Liver (tissue), 8 donors: ENCODE measurements at regions not wholly inside any gene's neighbourhood (a gene's known extent, or its start where the extent isn't known, plus 50 kb on each side); places are given as distances from the start of the nearest gene placed in this dataset.

Source experiments
- DNase-seq: peaks from one replicate; pipeline ENCODE4 v3.0.0-alpha.2; 2017; ENCODE audit warnings: low spot score
- H3K27ac ChIP-seq, 2 donors: one replicate each; pipeline ENCODE4 v1.7.0; 2013; ENCODE audit warnings: inconsistent platforms in 2 of 2, low read length in 2 of 2, control low read depth in 1 of 2, low read depth in 1 of 2, mild to moderate bottlenecking in 1 of 2
- H3K27me3 ChIP-seq, 4 donors: one replicate each; pipeline versions ENCODE4 v1.6.1 to v1.7.0; 2013; ENCODE audit warnings: low read length in 3 of 4, inconsistent platforms in 1 of 4, mild to moderate bottlenecking in 1 of 4, moderate library complexity in 1 of 4; ENCODE audit not compliant: control insufficient read depth in 4 of 4, insufficient read depth in 4 of 4
- H3K36me3 ChIP-seq, 4 donors: one replicate each; pipeline versions ENCODE4 v1.6.1 to v1.7.0; 2013; ENCODE audit warnings: low read length in 3 of 4, mild to moderate bottlenecking in 3 of 4, low read depth in 1 of 4, moderate library complexity in 1 of 4; ENCODE audit not compliant: control insufficient read depth in 4 of 4, insufficient read depth in 3 of 4
- H3K4me1 ChIP-seq, 4 donors: one replicate each; pipeline versions ENCODE4 v1.6.1 to v1.7.0; 2013; ENCODE audit warnings: low read length in 3 of 4, mild to moderate bottlenecking in 3 of 4, moderate library complexity in 1 of 4; ENCODE audit not compliant: control insufficient read depth in 4 of 4, insufficient read depth in 4 of 4
- H3K4me3 ChIP-seq, 3 donors: one replicate each; pipeline versions ENCODE4 v1.6.1 to v1.7.0; 2013; ENCODE audit warnings: low read length in 3 of 3, control low read depth in 1 of 3, low read depth in 1 of 3, mild to moderate bottlenecking in 1 of 3
- H3K9ac ChIP-seq, 2 donors: one replicate each; pipeline ENCODE4 v1.7.0; 2013; ENCODE audit warnings: low read length in 2 of 2, mild to moderate bottlenecking in 2 of 2, moderate library complexity in 2 of 2, control low read depth in 1 of 2, low read depth in 1 of 2
- H3K9me3 ChIP-seq, 4 donors: one replicate each; pipeline versions ENCODE4 v1.6.1 to v1.7.0; 2013; ENCODE audit warnings: low read length in 3 of 4; ENCODE audit not compliant: control insufficient read depth in 4 of 4
- ATF3 ChIP-seq: IDR thresholded peaks from 2 replicates; pipeline ENCODE4 v1.6.1; 2016; ENCODE audit warnings: antibody characterized with exemption
- CTCF ChIP-seq: fragments of 150-350 bp; IDR thresholded peaks from 2 replicates; pipeline ENCODE4 v1.5.1; 2017; ENCODE audit warnings: improper control_type of control experiment, low read depth, low read length; ENCODE audit not compliant: missing input control
- EGR1 ChIP-seq, 2 donors: IDR thresholded peaks; 2 replicates each; pipeline ENCODE4 v1.6.1; 2016 to 2018; ENCODE audit warnings: antibody characterized with exemption in 2 of 2, low read depth in 2 of 2
- GABPA ChIP-seq, 2 donors: IDR thresholded peaks in 1 of 2; conservative IDR thresholded peaks in 1 of 2; 2 replicates each; pipeline ENCODE4 v1.6.1; 2016; ENCODE audit warnings: antibody characterized with exemption in 2 of 2, mild to moderate bottlenecking in 1 of 2, moderate library complexity in 1 of 2
- HNF4A ChIP-seq, 2 donors: conservative IDR thresholded peaks; 2 replicates each; pipeline ENCODE4 v1.6.1; 2016; ENCODE audit warnings: antibody characterized with exemption in 2 of 2, mild to moderate bottlenecking in 2 of 2
- HNF4G ChIP-seq: IDR thresholded peaks from 2 replicates; pipeline ENCODE4 v1.6.1; 2016; ENCODE audit warnings: antibody characterized with exemption
- JUND ChIP-seq, 2 donors: IDR thresholded peaks; 2 replicates each; pipeline ENCODE4 v1.6.1; 2016; ENCODE audit warnings: antibody characterized with exemption in 2 of 2
- MAX ChIP-seq: IDR thresholded peaks from 2 replicates; pipeline ENCODE4 v1.6.1; 2016; ENCODE audit warnings: antibody characterized with exemption
- NR2F2 ChIP-seq: IDR thresholded peaks from 2 replicates; pipeline ENCODE4 v1.6.1; 2016; ENCODE audit warnings: antibody characterized with exemption
- RAD21 ChIP-seq, 2 donors: IDR thresholded peaks; 2 replicates each; pipeline ENCODE4 v1.6.1; 2016; ENCODE audit warnings: antibody characterized with exemption in 2 of 2, mild to moderate bottlenecking in 2 of 2
- REST ChIP-seq: IDR thresholded peaks from 2 replicates; pipeline ENCODE4 v1.6.1; 2016; ENCODE audit warnings: antibody characterized with exemption, mild to moderate bottlenecking
- RXRA ChIP-seq, 2 donors: IDR thresholded peaks; 2 replicates each; pipeline ENCODE4 v1.6.1; 2017 to 2018; ENCODE audit warnings: antibody characterized with exemption in 2 of 2, mild to moderate bottlenecking in 1 of 2
- TAF1 ChIP-seq: conservative IDR thresholded peaks from 2 replicates; pipeline ENCODE4 v1.6.1; 2016; ENCODE audit warnings: antibody characterized with exemption, mild to moderate bottlenecking
- YY1 ChIP-seq: IDR thresholded peaks from 2 replicates; pipeline ENCODE4 v1.6.1; 2016; ENCODE audit warnings: antibody characterized with exemption, mild to moderate bottlenecking
- ZBTB33 ChIP-seq: IDR thresholded peaks from 2 replicates; pipeline ENCODE4 v1.6.1; 2016; ENCODE audit warnings: antibody characterized with exemption
- WGBS: extraction: QIAGEN DNeasy Blood & Tissue Kit; methylation state at CpG from one replicate; pipeline ENCODE4 v1.1.7; 2013; 5-methylcytosine and 5-hydroxymethylcytosine counted together
- donor health status: healthy.
- donor health status: healthy.
- donor health status: healthy.
- donor health status: healthy.
- donor health status: healthy.

- TF ChIP-seq ZBTB33, result no peak
Measured at GRCh38 chr2:102979429-102979828, 217.6 kb downstream of the TMEM182 start (continued).

- H3K4me3 ChIP-seq, result no peak overlapping the region
- H3K4me1 ChIP-seq, result no peaks in the 10 kb centered on the region
- no peak for DNase-seq
- 85% methylated on average over 3 of the region's 3 CpGs for WGBS
- no peak overlapping the region for H3K27ac ChIP-seq
- H3K9me3 ChIP-seq, result peaks cover 0 to 4% (median 0%) of the 10 kb centered on the region in 4 donors
- no peaks in the 10 kb centered on the region for H3K36me3 ChIP-seq
- H3K27me3 ChIP-seq, result peaks cover 0 to 3% (median 1%) of the 10 kb centered on the region in 4 donors
- no peak for TF ChIP-seq YY1
- no peak for TF ChIP-seq EGR1 (IDR thresholded peaks at IDR 0.05; ENCODE audit: low read depth in 2 of 2)
- TF ChIP-seq RXRA (IDR thresholded peaks at IDR 0.05), result no peak
- no peak for TF ChIP-seq JUND (IDR thresholded peaks at IDR 0.05)
- no peak for TF ChIP-seq MAX
- no peak for TF ChIP-seq RAD21 (IDR thresholded peaks at IDR 0.05)
- TF ChIP-seq REST, result no peak
- TF ChIP-seq ZBTB33, result no peak
- TF ChIP-seq HNF4G, result no peak
- no peak for TF ChIP-seq HNF4A (conservative IDR thresholded peaks at IDR 0.05)
- H3K9ac ChIP-seq, result no peak overlapping the region
Measured at GRCh38 chr2:102983786-102984185, 222.0 kb downstream of the TMEM182 start.

GRCh38 chr2:102986826-102987490, 225.1 kb downstream of the TMEM182 start:
- DNase-seq, result no peak
- H3K27me3 ChIP-seq, result peaks cover 0 to 3% (median 1%) of the 10 kb centered on the region in 4 donors
- H3K9ac ChIP-seq, result no peak overlapping the region
- 68% methylated on average over 5 of the region's 5 CpGs for WGBS
- H3K27ac ChIP-seq, result no peak overlapping the region
- H3K9me3 ChIP-seq, result peaks cover 0 to 4% (median 0%) of the 10 kb centered on the region in 4 donors
- H3K36me3 ChIP-seq, result no peaks in the 10 kb centered on the region
- H3K4me3 ChIP-seq, result no peak overlapping the region
- no peaks in the 10 kb centered on the region for H3K4me1 ChIP-seq
- no peak for TF ChIP-seq GABPA (IDR thresholded peaks at IDR 0.05 in 1 of 2, conservative IDR thresholded peaks at IDR 0.05 in 1 of 2)
- TF ChIP-seq CTCF, result no peak
- TF ChIP-seq HNF4A (conservative IDR thresholded peaks at IDR 0.05), result no peak
- no peak for TF ChIP-seq ATF3
- no peak for TF ChIP-seq RXRA (IDR thresholded peaks at IDR 0.05)
- no peak for TF ChIP-seq ZBTB33
- no peak for TF ChIP-seq TAF1
- no peak for TF ChIP-seq NR2F2
